Upper lobe of left lung (tissue), 4 donors: ENCODE measurements at regions not wholly inside any gene's neighbourhood (a gene's known extent, or its start where the extent isn't known, plus 50 kb on each side); places are given as distances from the start of the nearest gene placed in this dataset.

ENCODE experiments used
- CTCF ChIP-seq, 6 experiments: fragments of 450-650 bp in 4 of 6; fragments of 200-600 bp in 2 of 6; sonication (generic) in 2 of 6; IDR thresholded peaks; one replicate each; pipeline ENCODE4 v1.5.1; 2016 to 2019; ENCODE audit warnings: antibody characterized with exemption in 6 of 6
- EP300 ChIP-seq, 4 donors: sonication (generic); formaldehyde crosslinking; IDR thresholded peaks; one replicate each; pipeline ENCODE4 v1.5.1; 2017; ENCODE audit warnings: antibody characterized with exemption in 4 of 4, control low read depth in 2 of 4
- POLR2A ChIP-seq, 4 donors: fragments of 450-650 bp; IDR thresholded peaks; one replicate each; pipeline ENCODE4 v1.5.1; 2016 to 2017; ENCODE audit warnings: antibody characterized with exemption in 4 of 4, mild to moderate bottlenecking in 2 of 4
- POLR2AphosphoS5 ChIP-seq, 2 donors: sonication (generic); formaldehyde crosslinking; IDR thresholded peaks; one replicate each; pipeline ENCODE4 v1.5.1; 2017; ENCODE audit warnings: antibody characterized with exemption in 2 of 2

- no peak for TF ChIP-seq CTCF (IDR thresholded peaks at IDR 0.05)
- TF ChIP-seq POLR2AphosphoS5 (IDR thresholded peaks at IDR 0.05), result no peak
- no peak for TF ChIP-seq POLR2A (IDR thresholded peaks at IDR 0.05)
- TF ChIP-seq EP300 (IDR thresholded peaks at IDR 0.05), result no peak
Observed at GRCh38 chr11:37353192-37353591, 755.2 kb upstream of the RAG2 start.
